OCI-LY1 (cell line): ENCODE measurements at regions not wholly inside any gene's neighbourhood (a gene's known extent, or its start where the extent isn't known, plus 50 kb on each side); places are given as distances from the start of the nearest gene placed in this dataset.

Experiments used
- EZH2 ChIP-seq: fragments of 200-600 bp; sonication (generic), shearing (Covaris generic); IDR thresholded peaks from 2 replicates; pipeline ENCODE4 v1.8.0; 2017; ENCODE audit warnings: borderline replicate concordance, mixed run types, mild to moderate bottlenecking, antibody characterized with exemption, low read length, moderate library complexity, mixed read lengths
- TF ChIP-seq, protein P1 (sequence below): fragments of 200-600 bp; sonication (generic), shearing (Covaris generic); IDR thresholded peaks from 2 replicates; pipeline ENCODE4 v1.5.1; 2017; ENCODE audit warnings: mild to moderate bottlenecking, antibody characterized with exemption, low read length, moderate library complexity, mixed read lengths

DNA sequence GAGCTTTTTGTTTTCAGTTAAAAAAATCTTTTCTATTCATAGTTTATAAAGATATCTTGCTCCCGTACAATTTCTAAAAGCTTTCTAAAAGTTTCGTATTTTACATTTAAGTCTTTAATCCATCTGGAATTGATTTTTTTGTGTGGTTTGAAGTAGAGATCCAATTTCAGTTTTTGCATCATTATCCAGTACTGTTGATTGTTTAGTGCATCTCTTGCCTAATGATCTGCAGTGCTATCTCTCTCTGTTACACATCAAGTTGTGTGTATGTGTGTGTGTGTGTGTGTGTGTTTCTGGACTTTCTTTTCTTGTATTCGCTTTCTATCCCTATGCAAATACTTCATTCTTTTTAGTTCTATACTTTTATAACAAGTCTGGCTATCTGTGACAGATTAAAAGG is 605.8 kb upstream of the DPPA4 start:
- TF ChIP-seq, protein P1, sequence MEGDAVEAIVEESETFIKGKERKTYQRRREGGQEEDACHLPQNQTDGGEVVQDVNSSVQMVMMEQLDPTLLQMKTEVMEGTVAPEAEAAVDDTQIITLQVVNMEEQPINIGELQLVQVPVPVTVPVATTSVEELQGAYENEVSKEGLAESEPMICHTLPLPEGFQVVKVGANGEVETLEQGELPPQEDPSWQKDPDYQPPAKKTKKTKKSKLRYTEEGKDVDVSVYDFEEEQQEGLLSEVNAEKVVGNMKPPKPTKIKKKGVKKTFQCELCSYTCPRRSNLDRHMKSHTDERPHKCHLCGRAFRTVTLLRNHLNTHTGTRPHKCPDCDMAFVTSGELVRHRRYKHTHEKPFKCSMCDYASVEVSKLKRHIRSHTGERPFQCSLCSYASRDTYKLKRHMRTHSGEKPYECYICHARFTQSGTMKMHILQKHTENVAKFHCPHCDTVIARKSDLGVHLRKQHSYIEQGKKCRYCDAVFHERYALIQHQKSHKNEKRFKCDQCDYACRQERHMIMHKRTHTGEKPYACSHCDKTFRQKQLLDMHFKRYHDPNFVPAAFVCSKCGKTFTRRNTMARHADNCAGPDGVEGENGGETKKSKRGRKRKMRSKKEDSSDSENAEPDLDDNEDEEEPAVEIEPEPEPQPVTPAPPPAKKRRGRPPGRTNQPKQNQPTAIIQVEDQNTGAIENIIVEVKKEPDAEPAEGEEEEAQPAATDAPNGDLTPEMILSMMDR, result no peak
- no peak for TF ChIP-seq EZH2
